ENCODE measurements at regions not wholly inside any gene's neighbourhood (a gene's known extent, or its start where the extent isn't known, plus 50 kb on each side); places are given as distances from the start of the nearest gene placed in this dataset.

DNA sequence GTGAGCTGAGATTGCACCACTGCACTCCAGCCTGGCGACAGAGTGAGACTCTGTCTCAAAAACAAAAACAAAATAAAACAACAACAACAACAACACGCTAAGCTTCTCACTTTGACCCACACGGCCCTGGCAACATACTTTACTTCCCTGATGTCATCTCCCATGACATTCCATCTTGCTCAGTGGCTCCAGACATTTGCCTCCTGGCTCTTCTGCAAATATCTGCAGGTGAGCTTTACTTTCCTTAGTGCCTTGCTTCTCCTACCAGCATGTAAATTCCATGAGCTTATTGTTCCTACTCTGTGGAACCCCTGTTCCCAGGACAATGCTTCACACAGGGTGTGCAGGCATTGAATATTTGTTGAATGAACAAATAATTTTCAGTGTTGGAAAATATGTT lies 205.6 kb upstream of the TMTC4 start:
- TF ChIP-seq POLR2A (IDR thresholded peaks at IDR 0.05; ENCODE audit: low read depth, low read length) (no peak), RAD21 (IDR thresholded peaks at IDR 0.05; ENCODE audit: low read length) (no peak), CEBPB (IDR thresholded peaks at IDR 0.05; ENCODE audit: low read depth, low read length) (no peak), FOS (IDR thresholded peaks at IDR 0.05; ENCODE audit: low read depth, low read length) (no peak)
- TF ChIP-seq, protein P1, sequence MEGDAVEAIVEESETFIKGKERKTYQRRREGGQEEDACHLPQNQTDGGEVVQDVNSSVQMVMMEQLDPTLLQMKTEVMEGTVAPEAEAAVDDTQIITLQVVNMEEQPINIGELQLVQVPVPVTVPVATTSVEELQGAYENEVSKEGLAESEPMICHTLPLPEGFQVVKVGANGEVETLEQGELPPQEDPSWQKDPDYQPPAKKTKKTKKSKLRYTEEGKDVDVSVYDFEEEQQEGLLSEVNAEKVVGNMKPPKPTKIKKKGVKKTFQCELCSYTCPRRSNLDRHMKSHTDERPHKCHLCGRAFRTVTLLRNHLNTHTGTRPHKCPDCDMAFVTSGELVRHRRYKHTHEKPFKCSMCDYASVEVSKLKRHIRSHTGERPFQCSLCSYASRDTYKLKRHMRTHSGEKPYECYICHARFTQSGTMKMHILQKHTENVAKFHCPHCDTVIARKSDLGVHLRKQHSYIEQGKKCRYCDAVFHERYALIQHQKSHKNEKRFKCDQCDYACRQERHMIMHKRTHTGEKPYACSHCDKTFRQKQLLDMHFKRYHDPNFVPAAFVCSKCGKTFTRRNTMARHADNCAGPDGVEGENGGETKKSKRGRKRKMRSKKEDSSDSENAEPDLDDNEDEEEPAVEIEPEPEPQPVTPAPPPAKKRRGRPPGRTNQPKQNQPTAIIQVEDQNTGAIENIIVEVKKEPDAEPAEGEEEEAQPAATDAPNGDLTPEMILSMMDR (conservative IDR thresholded peaks at IDR 0.05; ENCODE audit: low read depth, low read length): no peak
